ENCODE measurements at regions not wholly inside any gene's neighbourhood (a gene's known extent, or its start where the extent isn't known, plus 50 kb on each side); places are given as distances from the start of the nearest gene placed in this dataset.

DNA sequence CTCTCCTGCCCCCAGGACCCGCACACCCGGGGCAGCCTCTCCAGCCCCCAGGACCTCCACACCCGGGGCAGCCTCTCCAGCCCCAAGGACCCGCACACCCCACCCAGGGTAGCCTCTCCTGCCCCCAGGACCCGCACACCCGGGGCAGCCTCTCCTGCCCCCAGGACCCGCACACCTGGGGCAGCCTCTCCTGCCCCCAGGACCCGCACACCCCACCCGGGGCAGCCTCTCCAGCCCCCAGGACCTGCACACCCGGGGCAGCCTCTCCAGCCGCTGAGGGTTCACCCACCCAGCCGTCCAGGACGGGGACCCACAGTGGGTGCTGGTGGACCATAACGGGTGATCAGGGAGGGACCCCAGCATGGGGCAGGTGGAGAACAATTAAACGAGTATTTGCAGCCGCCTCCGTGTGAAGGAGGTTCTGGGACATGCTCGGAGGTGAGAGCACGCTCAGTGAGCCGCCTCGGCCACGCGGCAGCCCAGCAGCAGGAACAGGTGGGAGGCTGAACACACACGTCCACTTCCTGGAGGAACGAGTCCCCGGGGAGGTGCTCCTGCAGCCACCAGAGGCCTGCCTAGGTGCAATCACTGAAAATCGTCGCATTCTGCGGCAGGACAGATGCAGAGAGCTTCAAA, 107.9 kb downstream of the PDGFA start:
- TF ChIP-seq, protein P1, sequence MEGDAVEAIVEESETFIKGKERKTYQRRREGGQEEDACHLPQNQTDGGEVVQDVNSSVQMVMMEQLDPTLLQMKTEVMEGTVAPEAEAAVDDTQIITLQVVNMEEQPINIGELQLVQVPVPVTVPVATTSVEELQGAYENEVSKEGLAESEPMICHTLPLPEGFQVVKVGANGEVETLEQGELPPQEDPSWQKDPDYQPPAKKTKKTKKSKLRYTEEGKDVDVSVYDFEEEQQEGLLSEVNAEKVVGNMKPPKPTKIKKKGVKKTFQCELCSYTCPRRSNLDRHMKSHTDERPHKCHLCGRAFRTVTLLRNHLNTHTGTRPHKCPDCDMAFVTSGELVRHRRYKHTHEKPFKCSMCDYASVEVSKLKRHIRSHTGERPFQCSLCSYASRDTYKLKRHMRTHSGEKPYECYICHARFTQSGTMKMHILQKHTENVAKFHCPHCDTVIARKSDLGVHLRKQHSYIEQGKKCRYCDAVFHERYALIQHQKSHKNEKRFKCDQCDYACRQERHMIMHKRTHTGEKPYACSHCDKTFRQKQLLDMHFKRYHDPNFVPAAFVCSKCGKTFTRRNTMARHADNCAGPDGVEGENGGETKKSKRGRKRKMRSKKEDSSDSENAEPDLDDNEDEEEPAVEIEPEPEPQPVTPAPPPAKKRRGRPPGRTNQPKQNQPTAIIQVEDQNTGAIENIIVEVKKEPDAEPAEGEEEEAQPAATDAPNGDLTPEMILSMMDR (IDR thresholded peaks at IDR 0.05) = no peak
- no peak for TF ChIP-seq POLR2A (IDR thresholded peaks at IDR 0.05)
